ENCODE measurements at regions not wholly inside any gene's neighbourhood (a gene's known extent, or its start where the extent isn't known, plus 50 kb on each side); places are given as distances from the start of the nearest gene placed in this dataset.

DNA sequence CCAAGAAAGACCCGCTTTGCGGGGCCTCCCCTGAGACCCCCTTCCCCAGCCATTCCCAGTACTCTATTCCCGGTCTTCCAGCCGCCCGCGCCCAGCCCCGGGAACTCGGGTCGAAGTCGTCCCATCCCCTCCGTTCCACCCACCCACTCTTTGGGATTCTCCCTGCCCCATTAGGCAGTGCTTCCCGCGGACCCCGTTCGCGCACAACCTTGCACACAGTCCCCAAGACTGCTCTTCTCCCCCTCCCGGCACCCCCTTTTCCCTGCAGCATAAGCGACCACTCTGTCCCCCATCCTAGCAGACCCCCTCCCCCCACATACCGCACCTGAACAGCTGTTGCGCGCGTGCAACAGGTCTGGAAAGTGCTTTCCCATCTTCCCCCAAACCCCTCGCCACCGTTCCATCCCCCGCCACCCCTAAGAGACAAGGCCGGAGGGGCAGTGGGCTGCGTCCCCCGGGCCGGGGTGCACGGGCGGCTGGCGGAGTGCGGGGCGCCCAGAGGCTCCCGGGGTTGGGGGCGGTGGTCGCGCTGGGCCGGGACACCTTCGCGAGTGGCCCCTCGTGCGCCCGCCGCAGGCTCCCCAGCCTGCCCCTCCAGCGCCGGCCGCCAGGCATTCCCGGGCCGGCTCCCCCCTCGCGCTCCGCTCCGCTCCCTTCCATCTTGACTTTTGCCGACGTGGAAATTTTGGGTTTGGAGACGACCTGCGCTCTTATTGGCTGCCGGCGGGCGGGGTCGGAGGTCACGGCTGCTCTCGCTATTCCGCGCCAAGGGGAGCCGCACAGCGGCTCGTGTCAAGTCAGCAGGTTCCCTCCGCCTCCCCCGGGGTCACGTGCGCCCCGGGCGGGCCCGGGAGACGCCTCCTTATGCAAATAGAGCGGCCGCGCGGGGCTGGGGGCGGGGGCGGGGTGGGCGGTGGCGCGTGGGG, 201.2 kb upstream of the NFE2L3 start:
- TF ChIP-seq, protein P1, sequence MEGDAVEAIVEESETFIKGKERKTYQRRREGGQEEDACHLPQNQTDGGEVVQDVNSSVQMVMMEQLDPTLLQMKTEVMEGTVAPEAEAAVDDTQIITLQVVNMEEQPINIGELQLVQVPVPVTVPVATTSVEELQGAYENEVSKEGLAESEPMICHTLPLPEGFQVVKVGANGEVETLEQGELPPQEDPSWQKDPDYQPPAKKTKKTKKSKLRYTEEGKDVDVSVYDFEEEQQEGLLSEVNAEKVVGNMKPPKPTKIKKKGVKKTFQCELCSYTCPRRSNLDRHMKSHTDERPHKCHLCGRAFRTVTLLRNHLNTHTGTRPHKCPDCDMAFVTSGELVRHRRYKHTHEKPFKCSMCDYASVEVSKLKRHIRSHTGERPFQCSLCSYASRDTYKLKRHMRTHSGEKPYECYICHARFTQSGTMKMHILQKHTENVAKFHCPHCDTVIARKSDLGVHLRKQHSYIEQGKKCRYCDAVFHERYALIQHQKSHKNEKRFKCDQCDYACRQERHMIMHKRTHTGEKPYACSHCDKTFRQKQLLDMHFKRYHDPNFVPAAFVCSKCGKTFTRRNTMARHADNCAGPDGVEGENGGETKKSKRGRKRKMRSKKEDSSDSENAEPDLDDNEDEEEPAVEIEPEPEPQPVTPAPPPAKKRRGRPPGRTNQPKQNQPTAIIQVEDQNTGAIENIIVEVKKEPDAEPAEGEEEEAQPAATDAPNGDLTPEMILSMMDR (IDR thresholded peaks at IDR 0.05; ENCODE audit: insufficient read depth, low read length), result no peak
- TF ChIP-seq REST (IDR thresholded peaks at IDR 0.05; ENCODE audit: insufficient replicate concordance, low read depth), result peak; percentile 53
- no peak for TF ChIP-seq GABPA (IDR thresholded peaks at IDR 0.05; ENCODE audit: low read depth)
- peak; percentile 29; the same call in 1 of the 2 replicates for TF ChIP-seq POLR2AphosphoS5 (IDR thresholded peaks at IDR 0.05; ENCODE audit: low read depth)
- no peak for TF ChIP-seq SPI1 (IDR thresholded peaks at IDR 0.05; ENCODE audit: borderline replicate concordance, low read depth)

All from HL-60 (cell line).